SK-N-SH treated with all-trans-retinoic acid at 6 μM for 48 hours (cell line): ENCODE measurements at regions not wholly inside any gene's neighbourhood (a gene's known extent, or its start where the extent isn't known, plus 50 kb on each side); places are given as distances from the start of the nearest gene placed in this dataset.

Experiments
- ARNTL ChIP-seq: fragments of 450-650 bp; formaldehyde crosslinking; IDR thresholded peaks from 2 replicates; pipeline ENCODE4 v1.5.0; 2020; ENCODE audit warnings: low read depth, mild to moderate bottlenecking, moderate library complexity, borderline replicate concordance
- BACH2 ChIP-seq: fragments of 250-450 bp; sonication (Bioruptor Pico); IDR thresholded peaks from 2 replicates; pipeline ENCODE4 v1.9.0; 2021; ENCODE audit warnings: mild to moderate bottlenecking, borderline replicate concordance
- CREB5 ChIP-seq: fragments of 250-450 bp; sonication (Bioruptor Pico); IDR thresholded peaks from 2 replicates; pipeline ENCODE4 v1.5.1; 2020; ENCODE audit warnings: low read depth, mild to moderate bottlenecking, moderate library complexity
- ESRRG ChIP-seq: fragments of 250-450 bp; sonication (Bioruptor Pico); IDR thresholded peaks from 2 replicates; pipeline ENCODE4 v1.6.1; 2021; ENCODE audit warnings: mild to moderate bottlenecking
- GLIS3 ChIP-seq: fragments of 250-450 bp; sonication (Bioruptor Pico); IDR thresholded peaks from 2 replicates; pipeline ENCODE4 v1.5.0; 2020; ENCODE audit warnings: mild to moderate bottlenecking, moderate library complexity
- PATZ1 ChIP-seq: fragments of 250-450 bp; sonication (Bioruptor Pico); IDR thresholded peaks from 2 replicates; pipeline ENCODE4 v1.8.0; 2020; ENCODE audit warnings: mild to moderate bottlenecking, moderate library complexity, borderline replicate concordance
- RARB ChIP-seq: fragments of 250-450 bp; sonication (Bioruptor Pico); IDR thresholded peaks from 2 replicates; pipeline ENCODE4 v1.8.0; 2021; ENCODE audit warnings: mild to moderate bottlenecking, moderate library complexity
- TCF4 ChIP-seq: fragments of 250-450 bp; sonication (Bioruptor Pico); IDR thresholded peaks from 2 replicates; pipeline ENCODE4 v1.8.0; 2021; ENCODE audit warnings: mild to moderate bottlenecking, moderate library complexity, borderline replicate concordance
- TOX ChIP-seq: fragments of 250-450 bp; sonication (Bioruptor Pico); IDR thresholded peaks from 2 replicates; pipeline ENCODE4 v1.8.0; 2021; ENCODE audit warnings: mild to moderate bottlenecking, moderate library complexity, borderline replicate concordance
- ZFP3 ChIP-seq: fragments of 250-450 bp; sonication (Bioruptor Pico); IDR thresholded peaks from 2 replicates; pipeline ENCODE4 v1.5.0; 2020; ENCODE audit warnings: mild to moderate bottlenecking, moderate library complexity
- ZFP30 ChIP-seq: fragments of 450-650 bp; formaldehyde crosslinking; IDR thresholded peaks from 2 replicates; pipeline ENCODE4 v1.5.0; 2022; ENCODE audit warnings: mild to moderate bottlenecking, moderate library complexity

GRCh38 chr9:73647560-73647959 is 495.9 kb downstream of the ANXA1 start:
- no peak for TF ChIP-seq PATZ1 (CRISPR knock-in tag)
- TF ChIP-seq CREB5, result no peak
- no peak for TF ChIP-seq ARNTL
- TF ChIP-seq TOX, result no peak
- no peak for TF ChIP-seq BACH2 (CRISPR knock-in tag)
- TF ChIP-seq RARB (CRISPR knock-in tag), result no peak
- no peak for TF ChIP-seq TCF4
- TF ChIP-seq ZFP30 (CRISPR knock-in tag), result no peak
- no peak for TF ChIP-seq ESRRG
- no peak for TF ChIP-seq ZFP3 (CRISPR knock-in tag)
- no peak for TF ChIP-seq GLIS3
